GM18861 (cell line): ENCODE measurements at regions not wholly inside any gene's neighbourhood (a gene's known extent, or its start where the extent isn't known, plus 50 kb on each side); places are given as distances from the start of the nearest gene placed in this dataset.

Experiments
- ATAC-seq: cut with Tn5 transposase; IDR thresholded peaks from one replicate; pipeline ENCODE4 v1.9.1; 2021; ENCODE audit not compliant: unreplicated experiment

DNA sequence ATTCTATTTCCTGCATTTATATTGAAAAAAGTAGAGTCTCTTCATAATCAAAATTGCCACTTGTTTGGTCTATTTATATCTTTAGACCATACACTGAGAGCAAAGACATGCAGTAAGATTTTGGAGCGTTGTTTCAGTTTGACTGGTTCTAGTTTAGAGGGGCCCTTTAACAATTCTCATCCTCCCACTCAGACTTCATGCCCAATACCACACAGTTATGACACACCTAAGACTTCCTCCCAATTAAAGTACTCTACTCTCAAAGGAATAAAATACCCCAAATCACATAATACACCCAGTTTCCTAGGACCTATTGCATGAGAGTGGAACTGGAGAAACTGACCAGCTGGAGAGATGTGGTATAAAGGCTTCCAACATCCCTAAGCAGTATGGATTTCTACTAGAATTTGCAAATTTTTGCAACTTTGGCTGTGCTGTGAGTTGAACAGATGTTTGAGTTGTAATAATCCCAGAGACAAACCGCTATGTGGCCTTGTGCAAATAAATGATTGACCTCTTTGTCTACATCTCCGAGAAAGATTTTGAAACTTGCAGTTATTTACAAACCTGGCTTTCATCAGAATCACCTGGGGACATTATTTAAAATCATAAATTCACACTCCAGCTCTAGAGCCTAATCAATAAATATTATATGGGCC is 170.0 kb upstream of the ROBO2 start:
- no peak for ATAC-seq

DNA sequence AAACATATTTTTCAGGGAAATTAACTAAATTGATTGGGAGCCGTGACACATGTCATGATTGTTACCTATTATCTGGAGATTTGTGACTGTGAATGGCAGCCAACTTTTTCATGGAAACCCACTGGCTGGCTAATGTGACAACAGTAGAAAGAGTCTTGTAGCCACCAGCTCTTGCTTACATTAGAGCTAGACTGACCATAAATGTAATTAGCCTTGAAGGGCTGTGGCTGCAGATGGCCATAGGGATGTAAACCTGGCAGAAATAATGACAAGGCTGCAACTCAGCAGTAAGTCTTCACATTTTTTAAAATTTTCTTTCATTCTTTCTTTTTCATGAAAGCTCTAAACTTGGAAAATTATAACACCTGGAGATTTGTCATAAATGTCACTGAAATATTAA is 168.2 kb upstream of the ROBO2 start:
- ATAC-seq, result no peak

DNA sequence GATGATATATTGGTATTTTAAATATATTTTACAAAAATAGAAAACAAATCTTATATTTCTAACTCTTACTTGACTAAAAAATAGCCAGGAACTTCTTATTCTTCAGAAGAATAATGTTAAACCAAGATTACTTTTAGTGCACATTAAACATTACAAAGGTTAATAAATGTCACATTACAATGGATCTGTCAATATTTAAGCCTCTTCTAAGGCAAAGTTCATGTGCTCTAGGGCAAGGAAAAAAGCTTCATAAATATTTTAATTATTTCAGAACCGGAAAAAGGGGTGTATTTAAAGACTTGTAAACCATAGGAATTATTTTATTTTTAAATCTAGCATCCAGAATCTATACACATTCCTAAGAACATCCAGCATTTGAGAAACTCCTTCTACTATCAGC is 166.9 kb upstream of the ROBO2 start:
- no peak for ATAC-seq

DNA sequence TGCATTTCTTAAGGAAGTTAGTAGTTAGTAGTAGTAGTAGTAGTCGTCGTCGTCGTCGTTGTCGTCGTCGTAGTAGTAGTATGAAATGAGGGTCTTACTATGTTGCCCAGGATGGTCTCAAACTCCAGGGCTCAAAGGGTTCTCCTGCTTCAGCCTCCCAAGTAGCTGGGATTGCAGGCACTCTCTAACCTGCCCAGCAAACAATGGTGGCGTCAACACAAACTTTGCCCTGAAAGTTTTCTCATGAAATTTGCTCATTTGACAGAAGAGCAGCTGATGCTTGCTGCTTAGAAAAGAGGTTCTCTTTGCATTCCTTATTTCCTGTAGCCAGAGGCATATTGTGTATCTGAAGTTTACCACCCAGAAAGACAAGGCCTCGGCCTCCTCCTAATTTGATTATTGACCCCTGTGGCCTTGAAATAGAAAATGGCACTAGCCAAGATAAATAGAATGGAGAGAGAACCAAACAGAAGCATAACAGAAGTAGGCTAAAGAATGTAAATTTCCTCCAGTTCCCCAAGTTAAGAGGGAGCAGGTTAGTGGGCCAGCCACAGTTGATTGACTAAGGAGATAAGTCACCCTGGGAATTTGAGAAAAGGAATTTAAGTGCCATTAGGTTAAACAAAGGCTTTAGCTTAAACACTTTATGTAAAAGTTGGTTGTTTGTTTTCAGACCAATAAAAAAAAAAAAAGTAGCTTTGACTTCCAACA is 166.2 kb upstream of the ROBO2 start:
- no peak for ATAC-seq

DNA sequence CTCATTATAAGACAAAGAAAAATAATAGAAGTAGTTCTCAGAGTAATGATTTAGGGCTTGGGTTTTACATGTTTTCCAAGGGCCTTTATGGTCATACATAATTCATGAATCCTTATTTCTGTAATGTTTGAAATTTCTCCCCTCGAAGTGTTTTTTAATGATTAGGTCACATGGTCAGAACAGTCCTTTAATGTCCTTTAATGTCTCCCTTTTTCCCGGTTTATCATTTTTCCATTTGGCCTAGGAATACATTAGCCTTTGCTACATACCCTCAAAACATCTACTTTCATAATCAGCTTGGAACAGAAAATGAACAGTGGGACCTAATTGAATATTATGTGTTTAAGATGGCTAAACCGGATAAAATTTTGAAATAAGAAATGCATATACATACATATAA is 159.9 kb upstream of the ROBO2 start:
- no peak for ATAC-seq

DNA sequence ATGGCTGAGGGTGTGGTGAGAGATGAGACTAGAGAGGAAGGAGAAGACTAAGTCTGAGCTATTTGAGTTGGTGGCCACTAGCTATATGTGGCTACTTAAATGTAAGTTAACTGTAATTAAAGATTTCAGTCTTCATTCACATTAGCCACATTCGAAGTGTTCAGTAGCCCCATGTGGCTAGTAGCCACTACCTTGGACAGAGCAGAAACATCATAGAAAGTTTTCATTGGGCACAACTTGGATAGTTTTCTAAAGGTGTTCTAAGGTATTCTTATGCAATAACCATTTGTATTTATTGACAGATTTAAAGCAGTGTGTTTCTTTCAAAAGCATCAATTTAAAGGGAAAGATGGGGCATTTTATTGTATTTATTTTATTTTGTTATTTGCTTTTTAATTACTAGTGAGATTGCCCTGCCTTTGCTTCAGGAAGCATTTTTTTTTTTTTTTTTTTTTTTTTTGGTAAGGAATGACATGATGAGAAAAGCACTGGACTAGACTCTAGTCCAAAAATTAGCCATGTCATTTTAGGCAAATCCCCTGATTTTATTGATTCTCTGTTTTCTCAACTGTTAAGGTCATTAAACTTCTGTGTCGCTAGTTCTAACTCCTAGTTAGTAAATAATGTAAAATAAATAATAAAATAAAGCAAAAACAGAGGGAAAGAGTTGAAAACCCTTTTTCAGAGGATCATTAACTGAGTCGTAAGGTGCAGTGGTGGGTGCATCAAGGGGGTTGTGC is 153.0 kb upstream of the ROBO2 start:
- no peak for ATAC-seq

DNA sequence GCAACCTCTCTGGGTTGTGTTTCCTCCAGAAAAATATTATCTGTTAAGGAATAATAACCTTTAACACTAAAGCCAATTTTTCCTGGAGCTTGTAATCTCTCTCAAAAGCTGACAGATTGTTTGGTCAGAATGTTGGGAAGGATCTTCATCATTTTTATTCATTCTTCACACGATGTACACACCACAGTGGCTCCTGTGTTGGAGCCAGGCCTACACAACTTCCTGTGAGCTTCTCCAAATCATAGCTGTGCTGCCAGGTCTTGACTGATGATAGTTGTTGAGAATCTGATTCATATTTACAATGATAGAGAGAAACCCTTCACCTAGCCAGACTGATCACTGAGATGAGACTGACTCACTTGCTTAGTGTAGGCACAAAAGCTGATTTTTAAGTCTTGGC is 151.0 kb upstream of the ROBO2 start:
- no peak for ATAC-seq

DNA sequence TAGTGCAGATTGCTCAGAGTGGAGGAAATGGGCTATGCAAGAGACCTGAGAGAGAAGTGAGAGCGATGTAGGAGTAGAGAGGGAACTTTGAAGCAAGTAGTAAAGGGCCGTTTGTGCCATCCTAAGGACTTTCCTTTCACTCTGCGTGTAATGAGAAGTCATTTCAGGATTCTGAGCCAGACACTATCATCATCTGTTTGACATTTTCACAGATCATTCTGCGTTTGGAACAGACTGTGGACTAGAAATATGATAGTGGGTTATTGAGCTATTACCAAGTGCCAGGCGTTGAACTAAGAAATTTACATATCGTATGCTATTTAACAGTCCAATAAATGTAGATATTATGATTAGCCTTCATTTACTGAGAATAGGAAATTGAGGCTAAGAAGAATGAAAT is 150.0 kb upstream of the ROBO2 start:
- ATAC-seq, result no peak

DNA sequence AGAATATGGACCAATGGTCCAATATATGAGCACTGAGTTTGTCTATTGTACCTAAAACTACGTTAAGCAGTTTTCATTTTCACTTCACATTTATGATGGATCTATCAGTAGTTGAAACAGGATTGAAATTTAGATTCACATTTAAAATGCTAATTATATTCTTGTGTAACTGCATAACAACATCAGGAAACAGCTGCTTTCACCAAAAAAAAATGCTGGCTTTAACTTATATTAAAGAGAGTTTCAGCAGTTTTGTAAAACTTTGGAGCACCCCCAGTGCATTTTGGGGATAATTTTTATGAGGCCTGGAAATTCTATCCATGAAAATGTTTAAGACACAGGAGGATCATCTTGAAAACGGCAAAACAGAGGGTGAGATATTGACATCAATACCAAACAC is 142.8 kb upstream of the ROBO2 start:
- ATAC-seq, result no peak

DNA sequence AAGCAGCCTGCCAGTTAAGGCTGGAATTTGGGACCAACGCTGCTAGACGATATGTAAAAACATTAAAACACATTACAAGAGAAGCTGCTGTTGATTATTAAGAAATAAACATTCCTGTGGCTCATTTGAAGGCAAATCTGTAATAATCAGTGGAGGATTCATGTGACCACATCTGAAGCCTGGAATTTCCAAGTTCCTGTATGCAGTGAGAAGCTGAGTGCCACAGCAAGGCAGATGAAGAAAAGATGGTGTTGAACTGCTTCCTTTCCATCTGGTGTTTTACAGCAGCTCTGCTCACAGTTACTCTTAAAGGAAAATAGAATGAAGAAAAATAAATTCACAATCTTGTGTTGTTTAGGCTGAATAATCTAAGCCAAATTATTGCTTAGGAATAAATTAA is 139.3 kb upstream of the ROBO2 start:
- ATAC-seq, result no peak

DNA sequence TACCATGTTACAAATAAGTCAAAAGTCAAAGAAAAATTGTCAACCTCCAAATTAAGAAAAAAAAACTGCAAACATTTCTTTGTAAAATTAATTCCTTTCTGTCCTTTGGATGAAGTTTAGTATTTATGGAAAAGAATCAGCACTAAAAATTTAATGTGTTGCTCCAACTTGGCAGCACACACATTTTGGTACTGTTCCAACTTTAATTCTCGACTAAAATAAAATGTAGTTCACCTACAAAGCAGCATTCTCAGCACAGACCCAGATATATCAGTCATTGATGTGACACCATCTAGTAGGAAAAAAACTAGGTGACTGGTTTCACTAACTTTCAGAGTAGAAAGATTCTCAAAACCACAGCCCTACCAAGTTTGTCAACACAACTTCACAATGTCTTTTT is 131.7 kb upstream of the ROBO2 start:
- no peak for ATAC-seq

DNA sequence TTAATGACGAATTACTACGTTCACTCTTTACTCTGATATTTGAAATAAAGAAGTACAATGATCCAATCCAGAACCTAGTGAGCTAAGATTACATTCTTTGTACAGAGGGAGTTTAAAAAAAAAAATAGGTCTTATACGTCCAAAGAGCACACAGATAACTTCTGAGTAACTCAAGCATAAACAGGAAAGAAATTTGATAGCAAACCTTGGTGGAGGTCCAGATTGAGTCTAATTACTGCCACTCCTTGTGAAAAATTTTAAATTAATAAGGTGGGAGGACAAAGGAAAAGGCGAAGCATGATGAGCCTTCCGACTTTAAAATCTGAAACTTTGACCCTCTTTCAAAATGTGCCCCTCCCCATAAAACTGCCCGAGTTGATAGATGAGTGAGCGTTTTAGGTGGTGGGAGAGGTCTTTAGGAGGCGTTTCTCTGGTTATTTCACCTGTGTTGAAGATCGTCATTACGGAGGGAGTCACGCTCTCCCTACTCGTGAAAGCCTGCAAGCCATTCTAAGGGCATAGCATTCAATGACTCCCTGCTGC is 127.0 kb upstream of the ROBO2 start:
- ATAC-seq, result no peak

DNA sequence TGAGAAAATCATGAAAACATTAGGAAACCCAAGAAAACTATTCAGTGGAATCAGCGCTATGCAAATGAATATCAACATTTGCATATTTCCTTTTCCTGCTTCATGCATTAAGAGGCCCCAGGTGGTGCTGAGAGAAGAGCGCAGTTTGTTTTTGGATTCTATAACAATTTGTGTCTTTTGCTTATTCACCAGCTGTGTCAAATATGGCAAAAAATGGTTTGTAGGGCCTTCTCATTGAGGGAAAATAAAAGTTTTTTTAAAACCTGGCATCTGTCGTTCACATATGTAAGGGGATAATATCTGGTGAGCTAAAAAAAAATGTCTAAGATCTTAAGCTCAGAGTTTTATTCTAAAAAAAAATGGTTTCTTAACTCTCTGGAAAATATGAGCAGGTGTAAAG is 122.5 kb upstream of the ROBO2 start:
- no peak for ATAC-seq

DNA sequence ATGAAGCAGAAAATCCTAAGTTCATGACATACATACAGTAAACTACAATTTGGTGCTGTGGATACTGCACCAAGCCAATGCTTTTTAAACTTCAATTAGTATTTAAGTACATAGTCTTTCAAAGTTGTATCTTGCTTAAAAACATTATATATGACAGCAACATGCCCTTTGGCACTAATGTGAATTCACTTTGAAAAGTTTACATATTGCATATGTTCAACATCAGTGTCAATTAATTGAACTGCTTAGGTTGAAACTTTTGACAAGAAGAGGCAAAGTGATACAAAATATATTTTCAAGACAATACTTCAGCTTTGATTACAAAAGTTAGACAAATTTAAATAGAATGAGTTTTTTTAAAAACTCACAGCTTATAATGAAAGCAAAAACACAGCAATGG is 119.4 kb upstream of the ROBO2 start:
- ATAC-seq, result no peak

DNA sequence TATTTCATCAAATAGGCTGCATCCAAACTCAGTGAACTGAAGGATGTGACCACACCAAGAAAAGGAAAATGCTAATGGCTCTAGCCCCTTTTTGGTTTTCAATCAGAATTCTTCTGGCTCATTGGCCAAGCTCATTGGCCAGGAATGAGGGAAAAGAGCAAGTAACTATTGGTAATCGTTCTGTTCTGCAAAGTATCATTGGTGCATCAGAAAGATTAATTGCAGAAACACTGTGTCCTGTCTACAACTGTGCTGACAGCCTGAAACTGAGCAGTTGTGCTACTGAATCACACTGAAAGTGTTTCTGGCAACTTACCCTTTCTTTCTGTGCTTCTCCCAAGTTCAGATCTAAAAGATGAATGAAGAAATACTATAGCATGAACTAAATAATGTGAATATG is 116.4 kb upstream of the ROBO2 start:
- no peak for ATAC-seq

DNA sequence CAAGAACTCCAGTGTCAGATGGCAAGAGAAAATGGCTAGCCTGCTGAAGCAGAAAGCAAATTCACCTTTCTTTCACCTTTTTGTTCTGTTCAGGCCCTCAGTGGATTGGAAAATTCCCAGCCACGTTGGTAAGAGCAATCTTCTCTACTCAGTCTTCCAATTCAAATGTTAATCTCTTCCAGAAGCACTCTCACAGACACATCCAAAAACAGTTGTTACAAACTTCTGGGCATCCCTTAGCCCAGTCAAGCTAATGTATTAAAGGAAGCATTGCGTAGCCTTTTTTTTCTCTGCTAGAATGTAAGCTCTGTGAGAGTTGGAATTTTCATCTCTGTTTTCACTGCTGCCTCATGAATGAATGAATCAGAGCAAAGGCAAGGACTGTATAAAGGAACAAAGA is 109.2 kb upstream of the ROBO2 start:
- no peak for ATAC-seq

DNA sequence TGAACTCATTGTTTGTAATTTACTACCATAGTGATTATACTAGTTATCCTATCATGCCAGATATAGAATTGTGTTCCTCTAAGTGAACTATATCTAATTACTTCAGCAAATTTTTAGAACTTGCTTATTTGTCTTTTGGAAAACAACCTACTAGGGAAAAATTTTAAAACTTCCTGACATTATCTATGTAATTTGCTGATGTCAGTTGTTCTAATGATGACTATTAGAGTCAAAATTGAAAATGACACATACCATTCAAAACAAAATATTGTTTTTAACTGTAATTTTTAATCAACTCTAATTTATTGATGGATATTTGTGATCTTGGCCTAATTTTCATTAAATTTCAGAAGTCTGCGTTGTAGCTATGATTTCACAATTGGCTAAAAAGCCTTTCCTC is 106.7 kb upstream of the ROBO2 start:
- ATAC-seq, result no peak

DNA sequence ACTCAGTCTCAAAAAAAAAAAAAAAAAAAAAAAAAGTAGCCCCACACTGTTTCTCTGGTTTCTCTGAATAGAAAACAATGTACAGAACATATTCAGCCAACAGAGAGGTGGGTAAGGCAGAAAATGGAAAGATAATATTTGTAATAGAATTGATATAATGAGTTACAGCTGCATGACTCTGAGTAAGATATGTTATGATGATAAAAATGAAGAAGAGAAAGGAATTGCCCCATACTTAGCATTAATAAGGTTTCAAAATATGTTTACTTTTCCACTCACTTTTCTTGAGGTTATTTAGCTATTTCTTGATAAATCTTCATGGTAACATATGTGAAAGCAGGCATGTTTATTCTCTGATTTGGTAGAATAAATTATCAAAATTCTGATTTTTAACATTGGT is 100.9 kb upstream of the ROBO2 start:
- ATAC-seq, result no peak

DNA sequence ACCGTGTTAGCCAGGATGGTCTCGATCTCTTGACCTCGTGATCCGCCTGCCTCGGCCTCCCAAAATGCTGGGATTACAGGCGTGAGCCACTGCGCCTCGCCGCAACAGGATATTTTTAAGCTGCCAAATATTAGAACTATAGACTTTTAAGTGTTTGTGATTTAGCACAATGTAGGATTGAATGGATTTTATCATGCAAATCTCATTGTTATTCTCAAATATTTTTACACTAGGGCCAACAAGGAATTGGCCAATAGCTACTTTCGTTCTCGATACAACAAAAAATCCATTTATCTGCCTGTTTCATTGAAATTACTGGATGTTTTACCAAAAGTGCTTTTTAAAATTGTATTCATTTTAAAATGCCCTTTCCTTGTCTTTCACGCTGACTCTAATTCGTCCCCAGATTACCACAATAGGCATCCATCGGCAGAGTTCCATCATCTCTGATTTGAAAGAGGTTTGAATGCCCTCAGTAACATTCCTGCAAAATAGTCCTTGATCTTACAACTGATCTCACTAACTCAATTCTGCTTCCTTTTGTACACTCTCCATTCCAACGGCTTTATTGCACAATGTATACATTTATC is 99.6 kb upstream of the ROBO2 start:
- ATAC-seq, result no peak

DNA sequence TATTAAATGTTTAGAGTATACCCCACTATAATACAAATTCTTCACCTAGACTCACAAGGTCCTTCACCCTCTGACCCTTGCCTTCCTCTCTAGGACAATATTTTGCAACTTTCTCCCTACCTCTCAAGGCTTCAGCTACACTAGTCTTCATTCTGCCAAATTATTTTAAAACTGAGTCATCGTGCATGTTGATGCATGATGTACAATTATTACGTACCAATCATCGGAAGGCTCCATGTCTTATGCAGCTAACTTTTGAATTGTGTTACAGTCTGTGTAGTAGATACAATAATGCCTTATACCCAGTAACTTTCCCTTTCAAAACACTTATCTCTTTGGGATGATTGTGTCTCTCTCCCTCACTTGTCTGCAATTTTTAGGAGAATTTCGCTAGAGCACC is 98.5 kb upstream of the ROBO2 start:
- ATAC-seq, result no peak

DNA sequence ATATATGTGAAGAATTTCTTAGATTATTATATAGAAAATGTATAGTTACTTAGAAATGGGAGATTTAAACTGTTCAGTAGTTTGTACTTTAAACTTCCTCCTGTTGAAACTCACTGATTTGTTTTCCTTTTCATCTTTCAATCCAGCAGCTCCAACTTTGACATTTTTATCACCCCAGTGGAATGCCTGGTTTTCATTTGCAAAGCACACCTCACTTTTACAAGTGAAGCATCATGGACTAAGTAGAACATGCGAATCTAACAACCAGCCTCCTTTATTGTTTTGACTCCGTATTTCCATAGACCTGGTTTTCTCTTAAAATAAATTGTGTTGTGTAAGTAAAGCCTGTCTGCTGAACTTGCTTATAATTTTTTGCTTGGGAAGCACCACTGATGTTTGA is 97.8 kb upstream of the ROBO2 start:
- no peak for ATAC-seq

DNA sequence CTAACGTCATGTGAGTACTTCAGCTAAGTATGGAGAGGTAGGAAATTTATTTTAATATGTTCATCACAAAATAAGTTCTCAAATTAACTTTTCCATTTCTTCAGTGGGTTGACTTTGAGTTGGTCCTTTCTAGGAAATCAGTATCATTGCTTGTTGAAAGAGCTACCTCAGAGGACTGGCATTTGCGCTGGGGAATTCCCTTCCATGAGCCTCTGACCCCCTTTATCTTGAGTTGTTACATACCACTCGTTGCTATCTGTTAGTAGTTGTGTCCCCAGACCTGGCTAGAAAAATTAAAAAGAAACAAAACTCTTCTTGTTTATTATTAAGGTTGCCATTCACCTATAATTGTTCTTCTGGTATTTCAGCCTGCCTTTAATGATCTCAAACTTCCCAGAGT is 96.8 kb upstream of the ROBO2 start:
- ATAC-seq, result no peak
